HepG2 (cell line): ENCODE measurements at regions not wholly inside any gene's neighbourhood (a gene's known extent, or its start where the extent isn't known, plus 50 kb on each side); places are given as distances from the start of the nearest gene placed in this dataset.

Experiments used
- ATAC-seq: fragments of 200-7000 bp; cut with Tn5 transposase; 3 replicates; pipeline ENCODE4 v1.9.1; 2020; ENCODE audit warnings: mild to moderate bottlenecking, moderate library complexity
- BruUV-seq: library from RNA; stranded (reverse); fragments of 400-500 nt; replicated peaks from 2 replicates; lab custom pipeline; 2021; lab: Mats Ljungman, UMichigan
- CTCF ChIA-PET: fragments of 300-600 bp; formaldehyde crosslinking; extraction: SDS; loops from one replicate; lab custom pipeline; 2021; ENCODE audit warnings: low total read pairs, inconsistent platforms, low intra/inter-chr PET ratio; lab: Yijun Ruan, JAX
- POLR2A ChIA-PET: fragments of 350-600 bp; sonication (Branson Sonifier 250); formaldehyde crosslinking; loops from one replicate; lab custom pipeline; 2020; ENCODE audit warnings: antibody characterized with exemption, inconsistent platforms; lab: Yijun Ruan, JAX
- DNase-seq: peaks from one replicate; pipeline ENCODE4 v3.0.0-alpha.2; 2015; ENCODE audit warnings: low spot score
- FAIRE-seq: peaks from 3 replicates; lab custom pipeline; 2011; peaks lifted over from hg19 to GRCh38; lab: Jason Lieb, UNC
- H2AFZ ChIP-seq: one replicate; pipeline ENCODE4 v1.6.1; 2011; ENCODE audit warnings: low read length, inconsistent platforms
- H3K27ac ChIP-seq: fragments of 300-600 bp; 3 replicates; pipeline ENCODE4 v1.8.0; 2011; ENCODE audit warnings: mixed run types, mild to moderate bottlenecking, mixed read lengths, low read length, inconsistent platforms; ENCODE audit not compliant: insufficient read depth; ENCODE audit errors: extremely low read length
- H3K27me3 ChIP-seq, 2 experiments: fragments of 200-600 bp in 1 of 2; 2 replicates in 1 of 2; 3 replicates in 1 of 2; pipeline versions ENCODE4 v1.6.0 to v1.8.0; 2011; ENCODE audit warnings: low read length in 2 of 2, mild to moderate bottlenecking in 2 of 2, moderate library complexity in 2 of 2, inconsistent platforms in 1 of 2; ENCODE audit not compliant: insufficient read depth in 2 of 2, control insufficient read depth in 1 of 2
- H3K36me3 ChIP-seq, 2 experiments: fragments of 200-600 bp in 1 of 2; replicated peaks in 1 of 2; 2 replicates in 1 of 2; 3 replicates in 1 of 2; pipeline versions ENCODE4 v1.5.1 to v1.8.0; 2011; ENCODE audit warnings: low read length in 2 of 2, inconsistent platforms in 1 of 2; ENCODE audit not compliant: insufficient read depth in 2 of 2, control insufficient read depth in 1 of 2
- H3K4me1 ChIP-seq: 2 replicates; pipeline ENCODE4 v1.5.1; 2012; ENCODE audit warnings: low read length, inconsistent platforms; ENCODE audit not compliant: insufficient read depth
- H3K4me2 ChIP-seq: 2 replicates; pipeline ENCODE4 v1.6.0; 2011; ENCODE audit warnings: low read depth, low read length, inconsistent platforms
- H3K4me3 ChIP-seq, 3 experiments: fragments of 200-600 bp in 1 of 3; sonication (generic), shearing (Covaris generic) in 1 of 3; replicated peaks in 1 of 3; 2 replicates each; pipeline ENCODE4 v1.5.1; 2011 to 2016; ENCODE audit warnings: low read length in 3 of 3, inconsistent platforms in 2 of 3, low read depth in 2 of 3, mild to moderate bottlenecking in 2 of 3, control low read depth in 1 of 3, mixed read lengths in 1 of 3; ENCODE audit not compliant: insufficient read depth in 1 of 3
- H3K79me2 ChIP-seq: one replicate; pipeline ENCODE4 v1.6.1; 2011; ENCODE audit warnings: low read length, inconsistent platforms; ENCODE audit not compliant: insufficient read depth
- H3K9ac ChIP-seq: 2 replicates; pipeline ENCODE4 v1.6.0; 2011; ENCODE audit warnings: mild to moderate bottlenecking, low read depth, low read length, inconsistent platforms; ENCODE audit not compliant: insufficient read depth
- H3K9me3 ChIP-seq: 2 replicates; pipeline ENCODE4 v1.5.1; 2012; ENCODE audit warnings: mild to moderate bottlenecking, low read length
- H4K20me1 ChIP-seq: 2 replicates; pipeline ENCODE4 v1.6.0; 2011; ENCODE audit warnings: inconsistent platforms, mild to moderate bottlenecking, low read length, moderate library complexity; ENCODE audit not compliant: insufficient read depth
- CAMTA2 ChIP-seq: sonication (generic); formaldehyde crosslinking; IDR thresholded peaks from 2 replicates; pipeline ENCODE4 v1.4.0; 2020; ENCODE audit warnings: mild to moderate bottlenecking, missing genetic modification reagents, borderline replicate concordance
- HMGXB4 ChIP-seq, 2 experiments: sonication (generic) in 1 of 2; formaldehyde crosslinking in 1 of 2; IDR thresholded peaks; 2 replicates each; pipeline versions ENCODE4 v1.4.0 to v1.6.1; 2018 to 2020; ENCODE audit warnings: missing genetic modification reagents in 2 of 2, borderline replicate concordance in 1 of 2, low read depth in 1 of 2, mild to moderate bottlenecking in 1 of 2, missing biosample characterization in 1 of 2
- HOXA9 ChIP-seq: sonication (generic); formaldehyde crosslinking; IDR thresholded peaks from 2 replicates; pipeline ENCODE4 v1.8.1; 2022; ENCODE audit warnings: missing genetic modification reagents, mild to moderate bottlenecking, moderate library complexity, borderline replicate concordance
- NFATC3 ChIP-seq: sonication (generic); formaldehyde crosslinking; IDR thresholded peaks from 2 replicates; pipeline ENCODE4 v1.5.1; 2020; ENCODE audit warnings: mild to moderate bottlenecking, missing genetic modification reagents
- NFKB2 ChIP-seq: sonication (generic); formaldehyde crosslinking; IDR thresholded peaks from 2 replicates; pipeline ENCODE4 v1.4.0; 2020; ENCODE audit warnings: missing genetic modification reagents, borderline replicate concordance
- TAF15 ChIP-seq: fragments of 200-400 bp; formaldehyde crosslinking; IDR thresholded peaks from one replicate; pipeline ENCODE4 v1.6.1; 2018; ENCODE audit warnings: mild to moderate bottlenecking, low read depth, low read length; ENCODE audit not compliant: poor library complexity, severe bottlenecking
- ZBTB1 ChIP-seq: sonication (generic); formaldehyde crosslinking; IDR thresholded peaks from 2 replicates; pipeline ENCODE4 v1.4.0; 2020; ENCODE audit warnings: missing genetic modification reagents, borderline replicate concordance
- ZBTB46 ChIP-seq: sonication (generic); formaldehyde crosslinking; IDR thresholded peaks from 2 replicates; pipeline ENCODE4 v1.4.0; 2020; ENCODE audit warnings: mild to moderate bottlenecking, missing genetic modification reagents, borderline replicate concordance
- ZNF280B ChIP-seq: sonication (generic); formaldehyde crosslinking; IDR thresholded peaks from 2 replicates; pipeline ENCODE4 v1.5.0; 2020; ENCODE audit warnings: missing genetic modification reagents, mild to moderate bottlenecking, borderline replicate concordance
- ZNF468 ChIP-seq: sonication (generic); formaldehyde crosslinking; IDR thresholded peaks from 2 replicates; pipeline ENCODE4 v1.8.0; 2022; ENCODE audit warnings: mild to moderate bottlenecking, moderate library complexity, missing genetic modification reagents
- ZNF546 ChIP-seq: sonication (generic); formaldehyde crosslinking; conservative IDR thresholded peaks from 2 replicates; pipeline ENCODE4 v1.8.1; 2023; ENCODE audit warnings: mild to moderate bottlenecking, missing genetic modification reagents
- ZNF644 ChIP-seq: IDR thresholded peaks from 2 replicates; pipeline ENCODE4 v1.6.1; 2016; ENCODE audit warnings: low read depth
- WGBS: methylation state at CpG from one replicate; pipeline ENCODE4 v1.1.6; 2017; ENCODE audit warnings: low lambda C conversion rate; 5-methylcytosine and 5-hydroxymethylcytosine counted together
- in situ Hi-C: cut with HindIII; loops from 2 replicates; pipeline ENCODE4 v1.10.0; 2017; ENCODE audit warnings: low pct_unique_long_range_greater_than_20kb; ENCODE audit not compliant: extremely low pct_ligation_motif_present
- intact Hi-C: fragments of 100-400 bp; cut with micrococcal nuclease; formaldehyde crosslinking; loops from one replicate; pipeline ENCODE4 v1.10.0; 2022; ENCODE audit not compliant: unreplicated experiment

GRCh38 chr9:90311811-90312210 lies 330.8 kb downstream of the DIRAS2 start:
- Histone ChIP-seq H3K4me2 (no peak overlapping the region), H3K27ac (no peak overlapping the region), H4K20me1 (no peaks in the 10 kb centered on the region), H3K4me1 (no peaks in the 10 kb centered on the region), H3K4me3 (no peak overlapping the region), H2AFZ (no peak overlapping the region), H3K27me3 (no peaks in the 10 kb centered on the region), H3K79me2 (no peaks in the 10 kb centered on the region), H3K36me3 (no peaks in the 10 kb centered on the region), H3K9me3 (no peaks in the 10 kb centered on the region), H3K9ac (no peak overlapping the region)
- ATAC-seq (no peak), FAIRE-seq (no peak), DNase-seq (no peak)
- CTCF ChIA-PET: no interaction called here
- POLR2A ChIA-PET: no interaction called here
- BruUV-seq: no TSS peak
- WGBS: 20% methylated on average over 7 of the region's 7 CpGs
- no peak for TF ChIP-seq NFATC3 (CRISPR knock-in tag)
- TF ChIP-seq NFKB2 (CRISPR knock-in tag): no peak
- TF ChIP-seq HMGXB4 (CRISPR knock-in tag; IDR thresholded peaks at IDR 0.05; ENCODE audit: borderline replicate concordance in 1 of 2, low read depth in 1 of 2): no peak
- no peak for TF ChIP-seq TAF15
- TF ChIP-seq ZNF644 (CRISPR knock-in tag): no peak
- intact Hi-C loops (no loop called here), in situ Hi-C loops (no loop called here)

- ChIA-PET POLR2A (no interaction called here), CTCF (no interaction called here)
- Histone ChIP-seq H3K27me3 (no peaks in the 10 kb centered on the region), H3K79me2 (no peaks in the 10 kb centered on the region), H3K9me3 (no peaks in the 10 kb centered on the region), H4K20me1 (no peaks in the 10 kb centered on the region), H3K36me3 (no peaks in the 10 kb centered on the region), H3K4me1 (no peaks in the 10 kb centered on the region), H3K27ac (no peak overlapping the region), H3K4me3 (no peak overlapping the region), H2AFZ (no peak overlapping the region), H3K9ac (no peak overlapping the region), H3K4me2 (no peak overlapping the region)
- intact Hi-C loops (no loop called here), in situ Hi-C loops (no loop called here)
- WGBS: 0% methylated on average over 1 of the region's 1 CpG
- DNase-seq: no peak
- TF ChIP-seq ZNF468 (no peak), ZNF280B (no peak), ZBTB1 (CRISPR knock-in tag) (no peak), CAMTA2 (no peak), ZBTB46 (CRISPR knock-in tag) (no peak), HOXA9 (no peak), ZNF546 (CRISPR knock-in tag) (no peak)
- FAIRE-seq: no peak
- no peak for ATAC-seq
- no TSS peak for BruUV-seq
Observed at GRCh38 chr9:90322296-90322695, 320.3 kb downstream of the DIRAS2 start.
